Endodermal cell (in vitro differentiated cells): ENCODE measurements at regions not wholly inside any gene's neighbourhood (a gene's known extent, or its start where the extent isn't known, plus 50 kb on each side); places are given as distances from the start of the nearest gene placed in this dataset.
A peak's percentile ranks its signal among the peaks of the same experiment; 100 is the strongest.

ENCODE experiments used
- DNase-seq: peaks from one replicate; pipeline ENCODE4 v3.0.0-alpha.2; 2017
- H3K27ac ChIP-seq: 2 replicates; pipeline ENCODE4 v1.5.1; 2013; ENCODE audit warnings: mild to moderate bottlenecking, low read depth, low read length, moderate library complexity
- H3K27me3 ChIP-seq: 2 replicates; pipeline ENCODE4 v1.6.1; 2013; ENCODE audit warnings: mild to moderate bottlenecking, low read length, moderate library complexity; ENCODE audit not compliant: insufficient read depth, control insufficient read depth, poor library complexity, severe bottlenecking
- H3K36me3 ChIP-seq: 2 replicates; pipeline ENCODE4 v1.7.0; 2013; ENCODE audit warnings: mild to moderate bottlenecking, low read length, moderate library complexity; ENCODE audit not compliant: control insufficient read depth, insufficient read depth
- H3K4me1 ChIP-seq: one replicate; pipeline ENCODE4 v1.7.0; 2013; ENCODE audit warnings: low read length; ENCODE audit not compliant: control insufficient read depth, insufficient read depth
- H3K4me3 ChIP-seq: 2 replicates; pipeline ENCODE4 v1.5.1; 2013; ENCODE audit warnings: mild to moderate bottlenecking, low read length, moderate library complexity
- H3K9ac ChIP-seq: 2 replicates; pipeline ENCODE4 v1.6.1; 2013; ENCODE audit warnings: mild to moderate bottlenecking, low read length, moderate library complexity; ENCODE audit not compliant: poor library complexity, severe bottlenecking; ENCODE audit errors: extremely low read depth
- H3K9me3 ChIP-seq: 2 replicates; pipeline ENCODE4 v1.6.1; 2013; ENCODE audit warnings: mild to moderate bottlenecking, low read length, moderate library complexity; ENCODE audit not compliant: control insufficient read depth
- H3K27ac Mint-ChIP-seq: 2 replicates; pipeline ENCODE4 v1.8.0; 2020; ENCODE audit warnings: mixed read lengths
- H3K27me3 Mint-ChIP-seq: 2 replicates; pipeline ENCODE4 v1.8.0; 2021; ENCODE audit warnings: mild to moderate bottlenecking, mixed read lengths; ENCODE audit not compliant: insufficient read depth
- H3K36me3 Mint-ChIP-seq: 2 replicates; pipeline ENCODE4 v1.8.0; 2020; ENCODE audit warnings: low read depth, mixed read lengths
- H3K4me1 Mint-ChIP-seq: 2 replicates; pipeline ENCODE4 v1.8.0; 2020; ENCODE audit warnings: mixed read lengths
- H3K4me3 Mint-ChIP-seq: 2 replicates; pipeline ENCODE4 v1.8.0; 2020; ENCODE audit warnings: mild to moderate bottlenecking, moderate library complexity, mixed read lengths
- H3K9me3 Mint-ChIP-seq: 2 replicates; pipeline ENCODE4 v1.8.0; 2020; ENCODE audit warnings: mild to moderate bottlenecking, mixed read lengths
- CTCF ChIP-seq: fragments of 200-600 bp; sonication (generic); conservative IDR thresholded peaks from 2 replicates; pipeline ENCODE4 v1.5.0; 2021; ENCODE audit warnings: antibody characterized with exemption, mild to moderate bottlenecking
- WGBS, 2 experiments: methylation state at CpG; one replicate each; pipeline versions ENCODE4 v1.1.5 to v1.1.7; 2013; ENCODE audit warnings: missing lambda C conversion rate in 2 of 2, mixed read lengths in 1 of 2; ENCODE audit not compliant: insufficient coverage in 1 of 2, insufficient read length in 1 of 2; 5-methylcytosine and 5-hydroxymethylcytosine counted together

- H3K36me3 ChIP-seq, result no peaks in the 10 kb centered on the region
- no peaks in the 10 kb centered on the region for H3K36me3 Mint-ChIP-seq
- H3K9me3 ChIP-seq, result no peaks in the 10 kb centered on the region
- no peak overlapping the region for H3K27ac Mint-ChIP-seq
- no peak overlapping the region for H3K9ac ChIP-seq
- peaks cover 3% of the 10 kb centered on the region for H3K9me3 Mint-ChIP-seq
- WGBS, 2 experiments, result 81 to 100% methylated on average over 1 to 3 of the region's 4 CpGs
- no peaks in the 10 kb centered on the region for H3K4me1 Mint-ChIP-seq
- peak; percentile 57 for DNase-seq
- H3K4me3 ChIP-seq, result no peak overlapping the region
- no peak overlapping the region for H3K27ac ChIP-seq
- no peak for TF ChIP-seq CTCF
- no peaks in the 10 kb centered on the region for H3K4me1 ChIP-seq
- no peak overlapping the region for H3K4me3 Mint-ChIP-seq
- peaks cover 4% of the 10 kb centered on the region for H3K27me3 ChIP-seq
- H3K27me3 Mint-ChIP-seq, result peaks cover 10% of the 10 kb centered on the region
Observed at GRCh38 chr17:68176718-68177117, 71.1 kb upstream of the AMZ2 start.

- no peaks in the 10 kb centered on the region for H3K4me1 ChIP-seq
- H3K9me3 ChIP-seq, result no peaks in the 10 kb centered on the region
- no peak for TF ChIP-seq CTCF
- H3K36me3 ChIP-seq, result no peaks in the 10 kb centered on the region
- no peak overlapping the region for H3K27ac ChIP-seq
- Mint-ChIP-seq H3K4me1 (no peaks in the 10 kb centered on the region), H3K36me3 (no peaks in the 10 kb centered on the region), H3K9me3 (peaks cover 3% of the 10 kb centered on the region), H3K27me3 (peaks cover 4% of the 10 kb centered on the region), H3K4me3 (no peak overlapping the region), H3K27ac (no peak overlapping the region)
- whole genome bisulfite sequencing, 2 experiments, result 92 to 96% methylated on average over 5 to 6 of the region's 6 CpGs
- H3K27me3 ChIP-seq, result no peaks in the 10 kb centered on the region
- H3K4me3 ChIP-seq, result no peak overlapping the region
- DNase-seq, result peak; percentile 36
- H3K9ac ChIP-seq, result no peak overlapping the region
Observed at GRCh38 chr17:68178831-68179230, 69.0 kb upstream of the AMZ2 start.

GRCh38 chr17:68179236-68179925, 68.5 kb upstream of the AMZ2 start:
- no peak overlapping the region for H3K4me3 ChIP-seq
- Mint-ChIP-seq H3K9me3 (peaks cover 3% of the 10 kb centered on the region), H3K4me1 (no peaks in the 10 kb centered on the region), H3K4me3 (no peak overlapping the region), H3K27me3 (no peaks in the 10 kb centered on the region), H3K36me3 (no peaks in the 10 kb centered on the region), H3K27ac (no peak overlapping the region)
- H3K36me3 ChIP-seq, result no peaks in the 10 kb centered on the region
- H3K27me3 ChIP-seq, result no peaks in the 10 kb centered on the region
- WGBS, 2 experiments, result 95 to 99% methylated on average over 8 to 20 of the region's 21 CpGs
- no peaks in the 10 kb centered on the region for H3K4me1 ChIP-seq
- H3K27ac ChIP-seq, result no peak overlapping the region
- no peaks in the 10 kb centered on the region for H3K9me3 ChIP-seq
- TF ChIP-seq CTCF, result no peak
- peak; percentile 30 for DNase-seq
- no peak overlapping the region for H3K9ac ChIP-seq
